HEK293T (cell line): ENCODE measurements at regions not wholly inside any gene's neighbourhood (a gene's known extent, or its start where the extent isn't known, plus 50 kb on each side); places are given as distances from the start of the nearest gene placed in this dataset.

Experiments used
- ARNT ChIP-seq: fragments of 450-650 bp; IDR thresholded peaks from 2 replicates; pipeline ENCODE4 v1.6.1; 2017; ENCODE audit warnings: mild to moderate bottlenecking
- BHLHE40 ChIP-seq: fragments of 450-650 bp; IDR thresholded peaks from 2 replicates; pipeline ENCODE4 v1.6.1; 2016; ENCODE audit warnings: mild to moderate bottlenecking, moderate library complexity, borderline replicate concordance
- CTBP1 ChIP-seq: fragments of 450-650 bp; IDR thresholded peaks from 2 replicates; pipeline ENCODE4 v1.6.1; 2016; ENCODE audit warnings: borderline replicate concordance
- FOXA1 ChIP-seq: fragments of 450-650 bp; IDR thresholded peaks from 2 replicates; pipeline ENCODE4 v1.6.1; 2016; ENCODE audit warnings: mild to moderate bottlenecking
- FOXK2 ChIP-seq: fragments of 450-650 bp; IDR thresholded peaks from 2 replicates; pipeline ENCODE4 v1.6.1; 2016; ENCODE audit warnings: mild to moderate bottlenecking
- FOXM1 ChIP-seq: fragments of 450-650 bp; IDR thresholded peaks from 2 replicates; pipeline ENCODE4 v1.6.1; 2017; ENCODE audit warnings: mild to moderate bottlenecking, borderline replicate concordance
- HDGF ChIP-seq: fragments of 450-650 bp; IDR thresholded peaks from 2 replicates; pipeline ENCODE4 v1.6.1; 2017; ENCODE audit warnings: antibody characterized with exemption, borderline replicate concordance
- L3MBTL2 ChIP-seq: fragments of 450-650 bp; conservative IDR thresholded peaks from 2 replicates; pipeline ENCODE4 v1.6.1; 2016; ENCODE audit warnings: mild to moderate bottlenecking
- LEF1 ChIP-seq: fragments of 450-650 bp; IDR thresholded peaks from 2 replicates; pipeline ENCODE4 v1.6.1; 2017; ENCODE audit warnings: mild to moderate bottlenecking, borderline replicate concordance
- NFRKB ChIP-seq: fragments of 450-650 bp; IDR thresholded peaks from 2 replicates; pipeline ENCODE4 v1.6.1; 2016; ENCODE audit warnings: mild to moderate bottlenecking, moderate library complexity
- SP1 ChIP-seq: fragments of 450-650 bp; IDR thresholded peaks from 2 replicates; pipeline ENCODE4 v1.6.1; 2017
- SUZ12 ChIP-seq: fragments of 450-650 bp; IDR thresholded peaks from 2 replicates; pipeline ENCODE4 v1.6.1; 2016; ENCODE audit warnings: mild to moderate bottlenecking
- ZNF384 ChIP-seq: fragments of 450-650 bp; IDR thresholded peaks from 2 replicates; pipeline ENCODE4 v1.6.1; 2016
- TF ChIP-seq, protein P1 (sequence below): fragments of 450-650 bp; IDR thresholded peaks from 2 replicates; pipeline ENCODE4 v1.6.1; 2016

DNA sequence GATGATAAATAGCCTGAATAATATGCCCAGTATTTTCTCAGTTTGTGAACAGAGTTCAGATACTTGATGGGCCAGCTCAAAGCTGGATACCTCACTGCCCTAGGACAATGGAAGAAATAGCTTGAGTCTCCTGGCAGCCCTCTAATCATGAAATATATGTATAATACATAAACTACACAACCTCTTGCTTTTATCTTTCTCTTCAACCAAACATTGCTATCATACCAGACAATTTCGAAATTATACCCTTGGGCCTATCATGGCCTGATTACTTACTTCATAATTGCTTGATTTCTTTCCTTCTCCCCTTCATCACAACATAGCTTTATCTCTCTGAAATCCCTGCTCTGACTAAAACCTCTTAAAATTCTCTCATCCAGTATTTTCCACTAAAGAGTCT, 1144.9 kb upstream of the C9orf72 start:
- no peak for TF ChIP-seq FOXM1
- no peak for TF ChIP-seq FOXA1
- no peak for TF ChIP-seq FOXK2
- no peak for TF ChIP-seq HDGF
- TF ChIP-seq SP1 = no peak
- TF ChIP-seq ARNT = no peak
- TF ChIP-seq SUZ12 = no peak
- no peak for TF ChIP-seq NFRKB
- TF ChIP-seq LEF1 = no peak
- TF ChIP-seq L3MBTL2 = no peak
- no peak for TF ChIP-seq BHLHE40
- TF ChIP-seq ZNF384 = no peak
- TF ChIP-seq, protein P1, sequence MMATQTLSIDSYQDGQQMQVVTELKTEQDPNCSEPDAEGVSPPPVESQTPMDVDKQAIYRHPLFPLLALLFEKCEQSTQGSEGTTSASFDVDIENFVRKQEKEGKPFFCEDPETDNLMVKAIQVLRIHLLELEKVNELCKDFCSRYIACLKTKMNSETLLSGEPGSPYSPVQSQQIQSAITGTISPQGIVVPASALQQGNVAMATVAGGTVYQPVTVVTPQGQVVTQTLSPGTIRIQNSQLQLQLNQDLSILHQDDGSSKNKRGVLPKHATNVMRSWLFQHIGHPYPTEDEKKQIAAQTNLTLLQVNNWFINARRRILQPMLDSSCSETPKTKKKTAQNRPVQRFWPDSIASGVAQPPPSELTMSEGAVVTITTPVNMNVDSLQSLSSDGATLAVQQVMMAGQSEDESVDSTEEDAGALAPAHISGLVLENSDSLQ = no peak
- no peak for TF ChIP-seq CTBP1
